GM12878 (cell line): ENCODE measurements at regions not wholly inside any gene's neighbourhood (a gene's known extent, or its start where the extent isn't known, plus 50 kb on each side); places are given as distances from the start of the nearest gene placed in this dataset.

Experiments used
- ATAC-seq: fragments of 200-7000 bp; cut with Tn5 transposase; 3 replicates; pipeline ENCODE4 v1.9.1; 2020; ENCODE audit warnings: mild to moderate bottlenecking, moderate library complexity
- BruUV-seq: library from RNA; stranded (reverse); fragments of 400-500 nt; replicated peaks from 2 replicates; lab custom pipeline; 2021; lab: Mats Ljungman, UMichigan
- CTCF ChIA-PET: fragments of 300-600 bp; sonication (Branson Sonifier 250); formaldehyde crosslinking; extraction: SDS; loops from one replicate; lab custom pipeline; 2021; ENCODE audit warnings: inconsistent platforms; lab: Yijun Ruan, JAX
- POLR2A ChIA-PET: fragments of 350-600 bp; formaldehyde crosslinking; extraction: SDS; loops from one replicate; lab custom pipeline; 2021; ENCODE audit warnings: inconsistent platforms; lab: Charles Lee
- RAD21 ChIA-PET: fragments of 300-600 bp; sonication (Branson Sonifier 250); formaldehyde crosslinking; loops from one replicate; lab custom pipeline; 2023; ENCODE audit warnings: antibody characterized with exemption; ENCODE audit not compliant: unreplicated experiment; lab: Charles Lee
- SMC1A ChIA-PET: fragments of 300-600 bp; sonication (Branson Sonifier 250); formaldehyde crosslinking; loops from one replicate; lab custom pipeline; 2023; ENCODE audit not compliant: unreplicated experiment, uncharacterized antibody; lab: Charles Lee
- DNase-seq: peaks from one replicate; pipeline ENCODE4 v3.0.0-alpha.2; 2011; ENCODE audit warnings: low read depth, low spot score
- FAIRE-seq: peaks from 3 replicates; lab custom pipeline; 2011; peaks lifted over from hg19 to GRCh38; lab: Jason Lieb, UNC
- H2AFZ ChIP-seq: 2 replicates; pipeline ENCODE4 v1.6.0; 2011; ENCODE audit warnings: low read depth, low read length, control low read depth; ENCODE audit not compliant: control insufficient read depth
- H3K27ac ChIP-seq: 2 replicates; pipeline ENCODE4 v1.5.1; 2011; ENCODE audit warnings: control low read depth; ENCODE audit not compliant: control insufficient read depth, insufficient read depth
- H3K27me3 ChIP-seq, 2 experiments: replicated peaks in 1 of 2; 2 replicates each; pipeline versions ENCODE4 v1.6.0 to v1.6.1; 2011; ENCODE audit warnings: low read length in 1 of 2; ENCODE audit not compliant: control insufficient read depth in 2 of 2, insufficient read depth in 2 of 2
- H3K36me3 ChIP-seq, 2 experiments: 2 replicates each; pipeline ENCODE4 v1.5.1; 2011; ENCODE audit warnings: low read length in 1 of 2; ENCODE audit not compliant: control insufficient read depth in 2 of 2, insufficient read depth in 2 of 2
- H3K4me1 ChIP-seq: 2 replicates; pipeline ENCODE4 v1.6.1; 2011; ENCODE audit warnings: mild to moderate bottlenecking, low read length, moderate library complexity, mixed read lengths; ENCODE audit not compliant: control insufficient read depth, insufficient read depth
- H3K4me2 ChIP-seq: 2 replicates; pipeline ENCODE4 v1.6.0; 2011; ENCODE audit warnings: control low read depth; ENCODE audit not compliant: control insufficient read depth, insufficient read depth
- H3K4me3 ChIP-seq: fragments of 200-600 bp; sonication (generic); 2 replicates; pipeline ENCODE4 v1.5.1; 2016
- H3K79me2 ChIP-seq: 2 replicates; pipeline ENCODE4 v1.6.0; 2011; ENCODE audit warnings: low read length; ENCODE audit not compliant: control insufficient read depth, insufficient read depth
- H3K9ac ChIP-seq: 2 replicates; pipeline ENCODE4 v1.8.0; 2011; ENCODE audit warnings: low read length, control low read depth, mixed read lengths; ENCODE audit not compliant: control insufficient read depth, insufficient read depth
- H3K9me3 ChIP-seq: replicated peaks from 3 replicates; pipeline ENCODE4 v1.5.1; 2011; ENCODE audit warnings: mild to moderate bottlenecking, low read length; ENCODE audit not compliant: control insufficient read depth, insufficient read depth
- H4K20me1 ChIP-seq: 2 replicates; pipeline ENCODE4 v1.6.0; 2011; ENCODE audit not compliant: control insufficient read depth, insufficient read depth
- ATF2 ChIP-seq: IDR thresholded peaks from 2 replicates; pipeline ENCODE4 v1.6.1; 2012; ENCODE audit warnings: low read length, inconsistent platforms
- EZH2 ChIP-seq: IDR thresholded peaks from 2 replicates; pipeline ENCODE4 v1.6.1; 2012; ENCODE audit warnings: low read depth, mild to moderate bottlenecking, control low read depth, inconsistent platforms, low read length, borderline replicate concordance; ENCODE audit not compliant: control insufficient read depth
- IKZF1 ChIP-seq: fragments of 450-650 bp; conservative IDR thresholded peaks from 2 replicates; pipeline ENCODE4 v1.6.1; 2017; ENCODE audit warnings: antibody characterized with exemption, mild to moderate bottlenecking
- IKZF2 ChIP-seq, 2 experiments: fragments of 450-650 bp; IDR thresholded peaks; 2 replicates each; pipeline ENCODE4 v1.6.1; 2017; ENCODE audit warnings: mild to moderate bottlenecking in 2 of 2, moderate library complexity in 2 of 2
- NFYA ChIP-seq: IDR thresholded peaks from 2 replicates; pipeline ENCODE4 v1.6.1; 2011; ENCODE audit warnings: low read depth, mild to moderate bottlenecking, low read length, improper control_type of control experiment, borderline replicate concordance
- POU2F2 ChIP-seq: IDR thresholded peaks from 3 replicates; pipeline ENCODE4 v1.6.1; 2011; ENCODE audit warnings: low read depth, mild to moderate bottlenecking, low read length, borderline replicate concordance
- SPI1 ChIP-seq: IDR thresholded peaks from 2 replicates; pipeline ENCODE4 v1.6.1; 2011; ENCODE audit warnings: low read depth, mild to moderate bottlenecking, low read length, moderate library complexity, borderline replicate concordance; ENCODE audit not compliant: insufficient read depth
- STAT3 ChIP-seq: IDR thresholded peaks from 2 replicates; pipeline ENCODE4 v1.6.1; 2011; ENCODE audit warnings: low read depth, low read length, improper control_type of control experiment
- TBL1XR1 ChIP-seq: IDR thresholded peaks from 2 replicates; pipeline ENCODE4 v1.6.1; 2012; ENCODE audit warnings: low read depth, low read length, improper control_type of control experiment
- ZNF274 ChIP-seq: IDR thresholded peaks from one replicate; pipeline ENCODE4 v1.8.0; 2011; ENCODE audit not compliant: insufficient read length, insufficient read depth
- WGBS: methylation state at CpG from one replicate; pipeline ENCODE4 v1.1.6; 2016; ENCODE audit warnings: low lambda C conversion rate; ENCODE audit not compliant: insufficient replicate concordance, insufficient coverage; ENCODE audit errors: missing lambda C conversion rate; 5-methylcytosine and 5-hydroxymethylcytosine counted together
- in situ Hi-C: fragments of 300-500 bp; cut with MboI; formaldehyde crosslinking; loops from 9 replicates; pipeline ENCODE4 v1.14.3; 2018; ENCODE audit warnings: mixed read lengths
- intact Hi-C: fragments of 100-400 bp; cut with micrococcal nuclease; formaldehyde crosslinking; loops from one replicate; pipeline ENCODE4 v1.14.2; 2022; ENCODE audit not compliant: unreplicated experiment

GRCh38 chrX:13165266-13166189 lies 121.1 kb upstream of the FAM9C start:
- Histone ChIP-seq H2AFZ (no peak overlapping the region), H3K9ac (no peak overlapping the region), H3K4me2 (no peak overlapping the region), H3K4me3 (no peak overlapping the region), H3K36me3 (no peaks in the 10 kb centered on the region), H3K9me3 (peaks cover 2% of the 10 kb centered on the region; the same call in 1 of the 3 replicates), H3K4me1 (peaks cover 8% of the 10 kb centered on the region), H3K27ac (no peak overlapping the region), H3K79me2 (no peaks in the 10 kb centered on the region), H3K27me3 (no peaks in the 10 kb centered on the region), H4K20me1 (no peaks in the 10 kb centered on the region)
- DNase-seq (no peak), FAIRE-seq (no peak), ATAC-seq (peak; percentile 50)
- 42% methylated on average over 6 of the region's 6 CpGs for WGBS
- POLR2A ChIA-PET = interaction anchor here (0.6 kb wide), 1 partner anchor 76 kb away, joined by 5 read pairs; no protein-coding TSS in a partner anchor
- BruUV-seq = no TSS peak
- intact Hi-C loops = loop anchor here (10.0 kb wide), 1 partner anchor 161 kb away; no protein-coding TSS in a partner anchor
- TF ChIP-seq SPI1 = no peak
- TF ChIP-seq ZNF274 = no peak
- no peak for TF ChIP-seq NFYA
- TF ChIP-seq IKZF1 = no peak
- TF ChIP-seq EZH2 = no peak
- TF ChIP-seq POU2F2 = no peak
- no peak for TF ChIP-seq ATF2
- TF ChIP-seq STAT3 = no peak
- TF ChIP-seq IKZF2 (IDR thresholded peaks at IDR 0.05) = no peak
- no peak for TF ChIP-seq TBL1XR1
- SMC1A ChIA-PET = interaction anchor here (0.6 to 2.4 kb wide), 11 partner anchors 9 to 893 kb away, joined by 3 to 10 read pairs (median 4); no protein-coding TSS in a partner anchor
- CTCF ChIA-PET = interaction anchor here (0.7 to 1.7 kb wide), 5 partner anchors 9 to 219 kb away, joined by 3 to 5 read pairs (median 5); no protein-coding TSS in a partner anchor
- RAD21 ChIA-PET = interaction anchor here (0.8 to 1.8 kb wide), 11 partner anchors 66 to 322 kb away, joined by 3 to 8 read pairs (median 3); no protein-coding TSS in a partner anchor
- in situ Hi-C loops = no loop called here
